GM13977 (cell line): ENCODE measurements at regions not wholly inside any gene's neighbourhood (a gene's known extent, or its start where the extent isn't known, plus 50 kb on each side); places are given as distances from the start of the nearest gene placed in this dataset.

Experiments
- DNase-seq: peaks from one replicate; pipeline ENCODE4 v3.0.0; 2012; ENCODE audit warnings: low spot score
- in situ Hi-C: fragments of 300-500 bp; cut with MboI; formaldehyde crosslinking; loops from one replicate; pipeline ENCODE4 v1.12.0; 2022; ENCODE audit warnings: low sequenced_read_pairs, low pct_unique_long_range_greater_than_20kb, mixed read lengths, inconsistent platforms; ENCODE audit not compliant: unreplicated experiment
- TF ChIP-seq, protein P1 (sequence below): IDR thresholded peaks from 2 replicates; pipeline ENCODE4 v1.5.1; 2012; ENCODE audit warnings: mild to moderate bottlenecking, control low read depth; ENCODE audit not compliant: insufficient read depth; ENCODE audit errors: extremely low read depth, missing control alignments

DNA sequence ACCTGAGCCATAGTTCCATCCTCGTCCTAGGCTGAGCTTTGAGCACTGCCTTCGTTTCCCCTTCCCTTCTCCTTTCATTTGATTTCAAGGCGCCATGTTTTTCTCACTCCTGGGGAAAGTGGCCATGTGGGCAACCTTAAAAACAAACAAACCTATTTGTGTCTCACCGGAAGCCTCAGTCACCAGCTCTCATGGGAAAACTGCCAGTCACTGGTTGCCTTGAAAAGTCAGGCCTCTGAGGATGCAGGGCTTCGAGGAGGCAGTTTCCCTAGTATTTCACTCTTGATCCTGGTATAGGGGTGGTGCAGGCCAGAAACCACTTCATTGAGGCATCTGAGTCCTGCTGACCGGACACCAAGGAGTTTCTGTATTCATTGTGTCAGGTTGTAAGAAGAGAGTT is 59.2 kb upstream of the TRIB2 start:
- in situ Hi-C loops: no loop called here
- DNase-seq: no peak
- TF ChIP-seq, protein P1, sequence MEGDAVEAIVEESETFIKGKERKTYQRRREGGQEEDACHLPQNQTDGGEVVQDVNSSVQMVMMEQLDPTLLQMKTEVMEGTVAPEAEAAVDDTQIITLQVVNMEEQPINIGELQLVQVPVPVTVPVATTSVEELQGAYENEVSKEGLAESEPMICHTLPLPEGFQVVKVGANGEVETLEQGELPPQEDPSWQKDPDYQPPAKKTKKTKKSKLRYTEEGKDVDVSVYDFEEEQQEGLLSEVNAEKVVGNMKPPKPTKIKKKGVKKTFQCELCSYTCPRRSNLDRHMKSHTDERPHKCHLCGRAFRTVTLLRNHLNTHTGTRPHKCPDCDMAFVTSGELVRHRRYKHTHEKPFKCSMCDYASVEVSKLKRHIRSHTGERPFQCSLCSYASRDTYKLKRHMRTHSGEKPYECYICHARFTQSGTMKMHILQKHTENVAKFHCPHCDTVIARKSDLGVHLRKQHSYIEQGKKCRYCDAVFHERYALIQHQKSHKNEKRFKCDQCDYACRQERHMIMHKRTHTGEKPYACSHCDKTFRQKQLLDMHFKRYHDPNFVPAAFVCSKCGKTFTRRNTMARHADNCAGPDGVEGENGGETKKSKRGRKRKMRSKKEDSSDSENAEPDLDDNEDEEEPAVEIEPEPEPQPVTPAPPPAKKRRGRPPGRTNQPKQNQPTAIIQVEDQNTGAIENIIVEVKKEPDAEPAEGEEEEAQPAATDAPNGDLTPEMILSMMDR: no peak

DNA sequence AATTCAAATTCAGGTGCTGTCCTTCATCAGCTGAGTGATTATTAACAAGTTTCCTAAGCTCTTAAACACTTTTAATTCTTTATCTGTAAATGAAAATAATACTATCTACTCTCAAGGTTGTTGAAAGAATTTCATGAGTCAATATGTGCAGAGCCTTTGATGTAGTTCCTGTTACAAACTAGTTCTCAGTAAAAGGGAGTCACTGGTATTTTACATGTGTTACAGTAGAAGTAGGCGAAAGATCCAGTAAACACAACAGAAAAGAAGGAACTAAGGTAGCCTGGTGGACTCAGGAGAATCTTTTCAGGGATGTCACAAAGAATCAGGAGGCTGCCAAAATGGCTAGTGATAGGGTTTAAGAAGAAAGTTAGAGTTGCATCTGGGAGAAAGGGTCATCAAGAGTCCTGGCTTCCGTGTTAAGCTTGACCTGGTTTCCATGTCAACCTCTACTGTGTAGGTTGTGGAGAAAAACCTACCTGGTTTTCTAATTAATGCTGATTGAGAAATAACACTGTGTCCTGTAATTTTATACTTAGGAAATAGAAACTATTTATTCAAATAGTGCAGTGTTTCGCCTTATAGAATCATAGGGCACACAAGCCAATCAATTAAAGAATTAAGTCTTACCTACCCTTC is 58.3 kb upstream of the TRIB2 start:
- in situ Hi-C loops: no loop called here
- DNase-seq: no peak
- TF ChIP-seq, protein P1: no peak

DNA sequence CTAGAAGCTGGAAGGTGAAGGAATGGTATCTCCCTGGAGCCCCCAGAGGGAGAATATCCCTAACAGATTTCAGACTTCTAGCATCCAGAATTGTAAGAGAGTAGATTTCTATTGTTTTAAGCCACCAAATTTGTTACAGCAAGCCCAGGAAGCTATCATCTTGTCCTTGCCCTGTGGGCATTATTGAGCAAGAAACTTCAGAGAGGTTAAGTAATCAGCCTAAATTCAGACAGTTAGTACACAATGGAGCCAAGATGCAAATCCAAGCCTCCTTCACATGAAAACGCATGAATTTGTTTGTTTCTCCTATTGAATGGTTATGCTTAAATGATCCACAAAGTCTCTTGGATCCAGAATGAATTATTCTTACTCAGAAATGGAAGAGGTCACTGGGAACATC is 55.2 kb upstream of the TRIB2 start:
- in situ Hi-C loops: no loop called here
- DNase-seq: no peak
- TF ChIP-seq, protein P1: no peak

DNA sequence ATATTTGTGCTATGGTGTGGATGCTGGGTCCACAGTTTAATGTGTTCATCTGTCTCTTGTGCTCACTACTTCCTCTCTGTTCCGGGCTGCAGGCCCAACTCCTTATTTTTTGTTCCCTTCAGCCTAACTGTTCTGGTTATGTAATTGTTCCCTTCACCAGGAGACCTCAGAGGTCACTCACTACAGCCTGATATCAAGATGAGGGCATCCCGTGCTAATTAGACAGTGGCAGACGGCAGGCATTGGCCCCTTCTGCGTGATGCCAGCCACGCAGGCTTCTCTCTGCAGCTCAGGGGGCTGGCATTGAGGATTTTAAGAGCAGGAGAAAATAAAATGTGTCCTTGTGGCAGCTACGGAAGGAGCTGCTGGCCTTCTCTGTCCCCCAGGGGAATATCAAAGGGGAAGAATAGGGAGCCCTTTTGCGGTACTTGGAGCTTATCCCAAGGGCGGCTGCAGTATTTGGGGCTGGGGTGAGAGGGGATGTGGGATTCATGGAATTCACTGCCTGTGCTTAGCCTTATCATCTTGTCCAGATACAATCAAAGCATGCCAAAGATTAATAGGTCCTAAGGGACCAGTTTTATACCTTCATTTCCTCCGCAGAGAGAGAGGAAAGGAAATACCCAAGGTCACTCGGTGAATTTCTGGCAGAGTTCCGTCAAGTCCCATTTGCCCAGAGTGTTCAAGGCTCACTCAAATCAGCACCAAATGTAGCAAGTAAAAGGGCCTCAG is 53.3 kb upstream of the TRIB2 start:
- in situ Hi-C loops: no loop called here
- TF ChIP-seq, protein P1: no peak
- no peak for DNase-seq

DNA sequence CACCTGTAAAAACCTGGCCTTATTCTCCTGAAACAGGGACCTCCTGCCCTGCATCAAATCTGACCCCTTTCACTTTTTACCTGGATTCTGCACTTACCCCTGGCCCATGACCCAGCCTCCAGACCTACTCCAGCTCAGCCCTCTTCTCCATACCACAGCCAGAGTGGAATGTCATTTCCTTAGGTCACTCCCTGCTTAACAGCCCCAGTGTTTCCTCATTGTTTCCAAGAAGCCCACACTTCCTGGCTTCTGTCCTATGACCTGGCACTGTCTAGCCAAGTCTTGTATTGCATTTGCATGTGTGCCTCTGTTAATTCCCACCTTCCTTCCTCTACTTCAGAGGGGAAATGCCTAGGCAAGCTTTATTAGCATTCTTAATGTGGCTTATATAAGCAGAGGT is 51.4 kb upstream of the TRIB2 start:
- in situ Hi-C loops: no loop called here
- TF ChIP-seq, protein P1: no peak

DNA sequence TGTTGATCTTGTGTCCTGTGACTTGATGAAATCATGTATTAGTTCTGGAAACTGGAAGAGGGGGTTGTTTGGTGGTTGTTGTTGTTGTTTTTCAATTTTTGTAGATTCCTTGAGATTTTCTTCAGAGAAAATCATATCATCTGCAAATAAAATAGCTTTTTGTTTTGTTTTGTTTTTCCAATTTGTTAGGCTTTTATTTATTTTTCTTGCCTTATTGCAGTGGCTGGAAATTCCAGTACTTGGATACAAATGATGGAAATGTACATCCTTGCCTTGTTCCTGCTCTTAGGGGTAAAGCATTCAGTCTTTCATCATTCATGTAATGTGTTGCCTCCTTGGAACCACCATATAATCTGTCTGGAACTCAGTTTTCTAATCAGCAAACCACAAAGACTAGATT is 50.3 kb upstream of the TRIB2 start:
- TF ChIP-seq, protein P1: no peak
- no peak for DNase-seq
- in situ Hi-C loops: no loop called here

More for the DNA sequence above, 51.4 kb upstream of the TRIB2 start:
- DNase-seq: no peak
